DOHH2 (cell line): ENCODE measurements at regions not wholly inside any gene's neighbourhood (a gene's known extent, or its start where the extent isn't known, plus 50 kb on each side); places are given as distances from the start of the nearest gene placed in this dataset.
A peak's percentile ranks its signal among the peaks of the same experiment; 100 is the strongest.

Experiments
- H3F3A ChIP-seq: fragments of 200-600 bp; sonication (generic), shearing (Covaris generic); 2 replicates; pipeline ENCODE4 v1.6.0; 2016; ENCODE audit warnings: antibody characterized with exemption, mild to moderate bottlenecking; ENCODE audit not compliant: control insufficient read depth, insufficient read depth
- H3K27ac ChIP-seq: fragments of 200-600 bp; sonication (generic); 2 replicates; pipeline ENCODE4 v1.5.1; 2014; ENCODE audit warnings: low read depth, mild to moderate bottlenecking, low read length, moderate library complexity
- H3K27me3 ChIP-seq: fragments of 200-600 bp; sonication (generic); 2 replicates; pipeline ENCODE4 v1.6.1; 2014; ENCODE audit warnings: mild to moderate bottlenecking, low read length, mixed read lengths; ENCODE audit not compliant: control insufficient read depth
- H3K36me3 ChIP-seq: fragments of 200-600 bp; sonication (generic); 2 replicates; pipeline ENCODE4 v1.6.1; 2014; ENCODE audit warnings: mild to moderate bottlenecking, low read length, moderate library complexity, mixed read lengths; ENCODE audit not compliant: control insufficient read depth
- H3K4me1 ChIP-seq: fragments of 200-600 bp; sonication (generic); 2 replicates; pipeline ENCODE4 v1.6.1; 2014; ENCODE audit warnings: mild to moderate bottlenecking, low read length, mixed read lengths; ENCODE audit not compliant: control insufficient read depth
- H3K4me2 ChIP-seq: fragments of 200-600 bp; sonication (generic); 2 replicates; pipeline ENCODE4 v1.6.0; 2014; ENCODE audit warnings: mild to moderate bottlenecking, low read length, moderate library complexity
- H3K4me3 ChIP-seq: fragments of 200-600 bp; sonication (generic); 2 replicates; pipeline ENCODE4 v1.5.1; 2014; ENCODE audit warnings: mild to moderate bottlenecking, low read length, mixed read lengths
- H3K79me2 ChIP-seq: fragments of 200-600 bp; sonication (generic); 2 replicates; pipeline ENCODE4 v1.6.1; 2014; ENCODE audit warnings: mild to moderate bottlenecking, low read length, mixed read lengths; ENCODE audit not compliant: control insufficient read depth
- H3K9me2 ChIP-seq: fragments of 200-600 bp; sonication (generic); replicated peaks from 2 replicates; pipeline ENCODE4 v1.6.1; 2014; ENCODE audit warnings: mild to moderate bottlenecking, low read length, mixed read lengths; ENCODE audit not compliant: control insufficient read depth
- H3K9me3 ChIP-seq: fragments of 200-600 bp; sonication (generic); 2 replicates; pipeline ENCODE4 v1.6.1; 2014; ENCODE audit warnings: antibody characterized with exemption, low read length, mixed read lengths; ENCODE audit not compliant: control insufficient read depth, insufficient read depth
- H4K20me1 ChIP-seq: fragments of 200-600 bp; sonication (generic); 2 replicates; pipeline ENCODE4 v1.6.0; 2014; ENCODE audit warnings: low read depth, mild to moderate bottlenecking, antibody characterized with exemption, low read length, moderate library complexity; ENCODE audit not compliant: control insufficient read depth, insufficient read depth
- EZH2phosphoT487 ChIP-seq: fragments of 200-600 bp; sonication (generic); IDR thresholded peaks from 2 replicates; pipeline ENCODE4 v1.6.1; 2017; ENCODE audit warnings: borderline replicate concordance, mild to moderate bottlenecking, antibody characterized with exemption, low read length, moderate library complexity, mixed read lengths
- TF ChIP-seq, protein P1 (sequence below): fragments of 200-600 bp; sonication (generic); IDR thresholded peaks from one replicate; pipeline ENCODE4 v1.5.1; 2014; ENCODE audit warnings: antibody characterized with exemption, mild to moderate bottlenecking, low read depth, low read length; ENCODE audit not compliant: poor library complexity, severe bottlenecking

DNA sequence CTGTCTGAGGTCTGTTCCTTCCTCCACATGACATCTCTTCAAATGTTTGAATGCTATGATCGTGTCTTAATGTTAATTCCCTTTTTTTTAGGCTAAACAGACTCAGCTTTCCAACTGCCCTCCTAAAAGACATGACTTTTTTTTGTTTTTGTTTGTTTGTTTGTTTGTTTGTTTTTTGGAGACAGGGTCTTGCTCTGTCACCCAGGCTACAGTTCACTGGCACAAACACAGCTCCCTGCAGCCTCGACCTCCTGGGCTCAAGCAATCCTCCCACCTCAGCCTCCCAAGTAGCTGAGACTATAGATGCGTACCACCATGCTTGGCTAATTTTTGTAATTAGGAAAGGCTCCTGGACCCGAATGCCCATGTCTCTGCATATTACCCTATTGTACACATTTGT lies 176.5 kb downstream of the ABCA8 start:
- TF ChIP-seq, protein P1, sequence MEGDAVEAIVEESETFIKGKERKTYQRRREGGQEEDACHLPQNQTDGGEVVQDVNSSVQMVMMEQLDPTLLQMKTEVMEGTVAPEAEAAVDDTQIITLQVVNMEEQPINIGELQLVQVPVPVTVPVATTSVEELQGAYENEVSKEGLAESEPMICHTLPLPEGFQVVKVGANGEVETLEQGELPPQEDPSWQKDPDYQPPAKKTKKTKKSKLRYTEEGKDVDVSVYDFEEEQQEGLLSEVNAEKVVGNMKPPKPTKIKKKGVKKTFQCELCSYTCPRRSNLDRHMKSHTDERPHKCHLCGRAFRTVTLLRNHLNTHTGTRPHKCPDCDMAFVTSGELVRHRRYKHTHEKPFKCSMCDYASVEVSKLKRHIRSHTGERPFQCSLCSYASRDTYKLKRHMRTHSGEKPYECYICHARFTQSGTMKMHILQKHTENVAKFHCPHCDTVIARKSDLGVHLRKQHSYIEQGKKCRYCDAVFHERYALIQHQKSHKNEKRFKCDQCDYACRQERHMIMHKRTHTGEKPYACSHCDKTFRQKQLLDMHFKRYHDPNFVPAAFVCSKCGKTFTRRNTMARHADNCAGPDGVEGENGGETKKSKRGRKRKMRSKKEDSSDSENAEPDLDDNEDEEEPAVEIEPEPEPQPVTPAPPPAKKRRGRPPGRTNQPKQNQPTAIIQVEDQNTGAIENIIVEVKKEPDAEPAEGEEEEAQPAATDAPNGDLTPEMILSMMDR: no peak
- TF ChIP-seq EZH2phosphoT487: no peak
- Histone ChIP-seq H3K4me1 (no peaks in the 10 kb centered on the region), H3K27me3 (peaks cover 8% of the 10 kb centered on the region; the same call in 1 of the 2 replicates), H3K36me3 (no peaks in the 10 kb centered on the region), H3K4me2 (no peak overlapping the region), H3F3A (no peaks in the 10 kb centered on the region), H3K27ac (no peak overlapping the region), H3K4me3 (no peak overlapping the region), H3K9me3 (no peaks in the 10 kb centered on the region), H3K79me2 (no peaks in the 10 kb centered on the region), H3K9me2 (no peaks in the 10 kb centered on the region), H4K20me1 (no peaks in the 10 kb centered on the region)

DNA sequence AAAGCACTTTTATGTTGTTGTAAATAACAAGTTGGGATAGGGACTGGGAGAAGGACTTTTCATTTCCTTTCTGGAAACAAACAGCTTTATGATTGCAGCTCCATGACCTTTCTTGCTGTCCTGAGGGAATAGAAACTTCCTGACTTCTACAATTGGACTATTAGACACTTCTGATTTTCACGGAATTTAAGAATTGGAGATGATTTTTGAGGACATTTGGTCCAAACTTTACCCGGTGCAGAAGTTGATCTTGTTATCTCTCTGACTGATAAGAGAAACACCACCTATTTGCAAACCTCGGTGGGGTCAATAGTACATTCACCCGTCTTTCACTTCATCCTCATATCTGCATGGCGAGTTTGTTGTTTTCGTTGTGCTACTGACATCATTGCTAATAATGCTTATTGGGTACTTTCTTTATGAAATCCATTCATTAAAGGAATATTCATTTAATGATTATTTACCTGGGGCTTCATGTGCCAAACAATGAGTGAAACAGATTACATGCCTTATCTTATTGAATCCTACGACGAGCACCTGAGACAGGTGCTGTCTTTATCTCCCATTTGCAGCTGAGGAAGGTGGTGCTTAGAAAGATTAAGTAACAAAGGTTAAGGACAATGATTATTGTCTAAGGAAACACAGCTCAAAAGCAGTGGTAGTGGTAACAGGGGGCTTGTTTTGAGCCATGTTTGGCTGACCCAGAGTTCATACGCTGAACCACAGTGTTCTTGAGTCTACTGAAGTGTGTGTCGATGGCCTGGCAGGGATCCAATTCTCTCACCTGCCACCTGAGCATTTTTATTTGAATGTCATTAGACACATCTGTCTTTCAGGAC lies 176.9 kb upstream of the FAM20A start:
- TF ChIP-seq, protein P1: no peak
- no peak for TF ChIP-seq EZH2phosphoT487
- H3K27ac ChIP-seq: no peak overlapping the region
- H3F3A ChIP-seq: no peaks in the 10 kb centered on the region
- H3K4me3 ChIP-seq: no peak overlapping the region
- H3K9me3 ChIP-seq: no peaks in the 10 kb centered on the region
- H3K4me1 ChIP-seq: no peaks in the 10 kb centered on the region
- H3K27me3 ChIP-seq: peaks cover 8% of the 10 kb centered on the region; the same call in 1 of the 2 replicates
- no peaks in the 10 kb centered on the region for H3K36me3 ChIP-seq
- H3K9me2 ChIP-seq: no peaks in the 10 kb centered on the region
- no peaks in the 10 kb centered on the region for H4K20me1 ChIP-seq
- H3K79me2 ChIP-seq: no peaks in the 10 kb centered on the region
- H3K4me2 ChIP-seq: no peak overlapping the region

DNA sequence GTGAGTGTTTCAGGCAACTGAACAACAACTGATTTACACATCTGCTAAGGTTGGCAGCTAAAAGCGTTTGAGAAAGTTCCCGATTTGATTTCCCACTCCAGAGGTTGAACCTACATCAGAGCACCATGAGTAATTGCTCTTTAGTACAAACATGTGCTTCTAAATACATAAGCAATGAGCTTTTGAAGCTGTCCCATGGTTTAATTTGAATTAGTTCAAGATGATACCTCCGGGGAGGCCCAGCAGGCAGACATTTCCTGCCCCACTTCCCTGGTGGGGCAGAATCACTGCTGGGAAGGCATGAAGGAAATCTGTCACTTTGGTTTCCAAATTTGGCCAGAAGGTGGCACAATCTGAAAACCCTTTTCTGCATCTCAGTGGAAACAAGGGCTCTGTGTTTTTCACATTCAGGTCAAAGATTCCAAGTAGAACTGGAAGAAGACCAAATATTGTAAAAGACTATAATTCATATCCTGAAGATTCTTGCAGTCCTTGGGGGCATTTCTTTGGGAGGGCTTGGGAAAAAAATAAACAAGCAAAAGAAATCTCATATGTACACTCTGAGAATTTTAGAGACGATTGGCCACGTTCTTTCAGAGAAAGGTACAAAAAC lies 176.2 kb upstream of the FAM20A start:
- H3F3A ChIP-seq: no peaks in the 10 kb centered on the region
- no peaks in the 10 kb centered on the region for H4K20me1 ChIP-seq
- no peak overlapping the region for H3K4me3 ChIP-seq
- no peak for TF ChIP-seq EZH2phosphoT487
- TF ChIP-seq, protein P1: peak; percentile 62
- H3K27me3 ChIP-seq: peaks cover 12% of the 10 kb centered on the region
- H3K27ac ChIP-seq: no peak overlapping the region
- no peaks in the 10 kb centered on the region for H3K9me2 ChIP-seq
- no peaks in the 10 kb centered on the region for H3K36me3 ChIP-seq
- H3K79me2 ChIP-seq: no peaks in the 10 kb centered on the region
- H3K4me2 ChIP-seq: no peak overlapping the region
- no peaks in the 10 kb centered on the region for H3K9me3 ChIP-seq
- H3K4me1 ChIP-seq: no peaks in the 10 kb centered on the region
